MM.1S (cell line): ENCODE measurements at regions not wholly inside any gene's neighbourhood (a gene's known extent, or its start where the extent isn't known, plus 50 kb on each side); places are given as distances from the start of the nearest gene placed in this dataset.

Experiments
- CTCF ChIP-seq: fragments of 300-600 bp; sonication (generic); IDR thresholded peaks from 2 replicates; pipeline ENCODE4 v1.5.1; 2016; ENCODE audit warnings: antibody characterized with exemption, low read length, mixed read lengths
- EZH2 ChIP-seq: fragments of 300-600 bp; sonication (generic); optimal IDR thresholded peaks from 2 replicates; pipeline ENCODE3; 2017; ENCODE audit warnings: low read depth, mild to moderate bottlenecking, antibody characterized with exemption, low read length, mixed read lengths
- EZH2phosphoT487 ChIP-seq: fragments of 300-600 bp; sonication (generic); IDR thresholded peaks from 2 replicates; pipeline ENCODE4 v1.6.1; 2018; ENCODE audit warnings: antibody characterized with exemption, low read length

GRCh38 chr3:18264361-18264760 is 160.8 kb downstream of the SATB1 start:
- TF ChIP-seq CTCF = no peak
- no peak for TF ChIP-seq EZH2
- no peak for TF ChIP-seq EZH2phosphoT487
